ENCODE measurements at regions not wholly inside any gene's neighbourhood (a gene's known extent, or its start where the extent isn't known, plus 50 kb on each side); places are given as distances from the start of the nearest gene placed in this dataset.
"Not testable (repeated sequence)": the region's sequence is repeated elsewhere in the genome, so short reads cannot be mapped to it uniquely, and the experiment has no call there.

GRCh38 chr4:147163311-147163710 lies 217.6 kb upstream of the TTC29 start:
- no peak overlapping the region for H3K27ac ChIP-seq (replicated peaks)
- no peak for DNase-seq (ENCODE audit: low read depth in 1 of 2, low spot score in 1 of 2)
- no peak for TF ChIP-seq POLR2AphosphoS5 (IDR thresholded peaks at IDR 0.05; ENCODE audit: low read depth)

DNA sequence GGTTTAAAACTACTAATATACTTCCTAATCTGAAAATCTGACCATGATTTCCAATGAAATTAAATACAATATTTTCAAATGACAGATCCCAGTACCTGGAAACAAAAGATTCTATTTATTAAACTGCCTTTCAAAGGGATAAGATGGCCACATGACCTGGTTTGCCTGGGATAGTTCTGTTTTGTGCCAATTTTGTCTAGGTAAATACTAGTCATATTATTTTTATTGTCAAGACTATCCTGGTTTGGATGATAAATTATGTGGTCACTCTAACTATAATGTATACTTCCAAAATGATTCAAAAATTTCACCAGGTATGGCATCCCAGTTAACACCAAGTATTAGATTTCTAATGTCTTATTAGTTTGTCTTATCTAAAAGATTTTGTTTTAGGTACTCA lies 222.5 kb upstream of the TTC29 start:
- not testable (repeated sequence) for H3K27ac ChIP-seq (replicated peaks); H3K4me3 ChIP-seq (replicated peaks; ENCODE audit: insufficient read depth, low read length); H3K27me3 ChIP-seq (ENCODE audit: insufficient read depth, poor library complexity, severe bottlenecking); DNase-seq (ENCODE audit: low read depth in 1 of 2, low spot score in 1 of 2)

More at GRCh38 chr4:147163311-147163710, 217.6 kb upstream of the TTC29 start:
- H3K4me3 ChIP-seq (replicated peaks; ENCODE audit: insufficient read depth, low read length) = no peak overlapping the region
- H3K27me3 ChIP-seq (ENCODE audit: insufficient read depth, poor library complexity, severe bottlenecking) = peaks cover 2% of the 10 kb centered on the region

- H3K4me3 ChIP-seq (replicated peaks; ENCODE audit: insufficient read depth, low read length) = no peak overlapping the region
- TF ChIP-seq POLR2AphosphoS5 (IDR thresholded peaks at IDR 0.05; ENCODE audit: low read depth) (no peak), GABPA (IDR thresholded peaks at IDR 0.05; ENCODE audit: low read depth) (no peak), REST (IDR thresholded peaks at IDR 0.05; ENCODE audit: insufficient replicate concordance, low read depth) (no peak), SPI1 (IDR thresholded peaks at IDR 0.05; ENCODE audit: borderline replicate concordance, low read depth) (no peak), CTCF (IDR thresholded peaks at IDR 0.05; ENCODE audit: insufficient read depth, low read length) (no peak)
- DNase-seq (ENCODE audit: low read depth in 1 of 2, low spot score in 1 of 2) = no peak
- H3K27me3 ChIP-seq (ENCODE audit: insufficient read depth, poor library complexity, severe bottlenecking) = no peaks in the 10 kb centered on the region
- H3K27ac ChIP-seq (replicated peaks) = no peak overlapping the region
These were observed 227.7 kb upstream of the TTC29 start for GRCh38 chr4:147173322-147173721.

- TF ChIP-seq REST (IDR thresholded peaks at IDR 0.05; ENCODE audit: insufficient replicate concordance, low read depth) (no peak), CTCF (IDR thresholded peaks at IDR 0.05; ENCODE audit: insufficient read depth, low read length) (no peak), POLR2AphosphoS5 (IDR thresholded peaks at IDR 0.05; ENCODE audit: low read depth) (no peak), GABPA (IDR thresholded peaks at IDR 0.05; ENCODE audit: low read depth) (no peak), SPI1 (IDR thresholded peaks at IDR 0.05; ENCODE audit: borderline replicate concordance, low read depth) (no peak)
- Histone ChIP-seq H3K4me3 (replicated peaks; ENCODE audit: insufficient read depth, low read length) (no peak overlapping the region), H3K27ac (replicated peaks) (no peak overlapping the region), H3K27me3 (ENCODE audit: insufficient read depth, poor library complexity, severe bottlenecking) (no peaks in the 10 kb centered on the region)
- no peak for DNase-seq (ENCODE audit: low read depth in 1 of 2, low spot score in 1 of 2)
These were observed 228.3 kb upstream of the TTC29 start for GRCh38 chr4:147173797-147174432.

DNA sequence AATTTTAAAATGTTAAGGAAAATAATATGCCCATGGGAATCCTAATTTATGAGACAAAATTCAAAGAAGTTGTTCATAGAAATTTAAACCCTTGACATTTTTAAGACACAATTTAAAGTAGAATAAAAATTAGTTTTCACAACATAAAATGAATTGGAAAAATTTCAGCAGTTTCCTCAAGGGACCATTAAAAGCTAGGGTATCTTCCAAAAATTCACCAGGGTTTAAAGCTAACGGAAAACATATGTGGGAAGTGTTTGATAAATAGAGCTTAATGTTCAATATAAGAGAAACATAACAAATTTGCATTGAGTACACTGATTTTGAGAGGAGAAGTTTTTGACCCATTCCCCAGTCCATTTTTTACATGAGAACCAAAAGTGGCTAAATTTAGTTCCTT lies 228.9 kb upstream of the TTC29 start:
- no peaks in the 10 kb centered on the region for H3K27me3 ChIP-seq (ENCODE audit: insufficient read depth, poor library complexity, severe bottlenecking)
- TF ChIP-seq CTCF (IDR thresholded peaks at IDR 0.05; ENCODE audit: insufficient read depth, low read length) = no peak
- TF ChIP-seq GABPA (IDR thresholded peaks at IDR 0.05; ENCODE audit: low read depth) = no peak
- no peak for TF ChIP-seq POLR2AphosphoS5 (IDR thresholded peaks at IDR 0.05; ENCODE audit: low read depth)
- TF ChIP-seq SPI1 (IDR thresholded peaks at IDR 0.05; ENCODE audit: borderline replicate concordance, low read depth) = no peak
- TF ChIP-seq REST (IDR thresholded peaks at IDR 0.05; ENCODE audit: insufficient replicate concordance, low read depth) = no peak
- no peak overlapping the region for H3K27ac ChIP-seq (replicated peaks)
- no peak for DNase-seq (ENCODE audit: low read depth in 1 of 2, low spot score in 1 of 2)
- H3K4me3 ChIP-seq (replicated peaks; ENCODE audit: insufficient read depth, low read length) = no peak overlapping the region
